Keratinocyte (primary cell): ENCODE measurements at regions not wholly inside any gene's neighbourhood (a gene's known extent, or its start where the extent isn't known, plus 50 kb on each side); places are given as distances from the start of the nearest gene placed in this dataset.

Experiments
- DNase-seq: peaks from one replicate; pipeline ENCODE4 v3.0.0-alpha.2; 2011; ENCODE audit warnings: low read depth, missing footprints, low spot score
- FAIRE-seq: peaks from 2 replicates; lab custom pipeline; 2011; peaks lifted over from hg19 to GRCh38; lab: Jason Lieb, UNC
- H2AFZ ChIP-seq: 2 replicates; pipeline ENCODE4 v1.6.0; 2012; ENCODE audit warnings: low read length, control low read depth, inconsistent platforms; ENCODE audit not compliant: control insufficient read depth
- H3K27ac ChIP-seq: 2 replicates; pipeline ENCODE4 v1.5.1; 2011; ENCODE audit warnings: low read length; ENCODE audit not compliant: control insufficient read depth, insufficient read depth
- H3K27me3 ChIP-seq: 3 replicates; pipeline ENCODE4 v1.6.0; 2011; ENCODE audit warnings: low read length; ENCODE audit not compliant: control insufficient read depth, insufficient read depth; ENCODE audit errors: extremely low read depth
- H3K36me3 ChIP-seq, 2 experiments: 2 replicates in 1 of 2; 3 replicates in 1 of 2; pipeline ENCODE4 v1.5.1; 2011; ENCODE audit warnings: low read length in 2 of 2, mild to moderate bottlenecking in 1 of 2; ENCODE audit not compliant: control insufficient read depth in 2 of 2, insufficient read depth in 2 of 2; ENCODE audit errors: extremely low read depth in 1 of 2
- H3K4me1 ChIP-seq: 3 replicates; pipeline ENCODE4 v1.5.1; 2011; ENCODE audit warnings: low read length; ENCODE audit not compliant: control insufficient read depth, insufficient read depth; ENCODE audit errors: extremely low read depth
- H3K4me2 ChIP-seq: 3 replicates; pipeline ENCODE4 v1.6.0; 2011; ENCODE audit warnings: low read depth, low read length; ENCODE audit not compliant: control insufficient read depth, insufficient read depth; ENCODE audit errors: extremely low read depth
- H3K4me3 ChIP-seq, 3 experiments: fragments of 200-600 bp in 1 of 3; sonication (generic) in 1 of 3; 2 replicates in 2 of 3; 3 replicates in 1 of 3; pipeline ENCODE4 v1.5.1; 2011 to 2016; ENCODE audit warnings: low read length in 3 of 3, mild to moderate bottlenecking in 3 of 3, control low read depth in 2 of 3, inconsistent platforms in 1 of 3, low read depth in 1 of 3, mixed read lengths in 1 of 3, mixed run types in 1 of 3, moderate library complexity in 1 of 3; ENCODE audit not compliant: control insufficient read depth in 2 of 3, insufficient read depth in 2 of 3; ENCODE audit errors: extremely low read depth in 1 of 3
- H3K79me2 ChIP-seq: 2 replicates; pipeline ENCODE4 v1.6.0; 2012; ENCODE audit warnings: low read length; ENCODE audit not compliant: control insufficient read depth, insufficient read depth
- H3K9ac ChIP-seq: 3 replicates; pipeline ENCODE4 v1.6.0; 2011; ENCODE audit warnings: low read length; ENCODE audit not compliant: control insufficient read depth, insufficient read depth; ENCODE audit errors: extremely low read depth
- H3K9me1 ChIP-seq: 3 replicates; pipeline ENCODE4 v1.6.0; 2011; ENCODE audit warnings: low read length; ENCODE audit not compliant: control insufficient read depth, insufficient read depth; ENCODE audit errors: extremely low read depth
- H3K9me3 ChIP-seq: 2 replicates; pipeline ENCODE4 v1.5.1; 2012; ENCODE audit warnings: low read depth, low read length; ENCODE audit not compliant: control insufficient read depth
- H4K20me1 ChIP-seq: 3 replicates; pipeline ENCODE4 v1.6.0; 2011; ENCODE audit warnings: low read length; ENCODE audit not compliant: control insufficient read depth, insufficient read depth; ENCODE audit errors: extremely low read depth
- EZH2 ChIP-seq: IDR thresholded peaks from one replicate; pipeline ENCODE4 v1.6.1; 2012; ENCODE audit warnings: inconsistent platforms, mild to moderate bottlenecking, low read length, moderate library complexity
- dilution Hi-C: fragments of 300-500 bp; cut with MboI; formaldehyde crosslinking; loops from one replicate; pipeline ENCODE4 v1.7.0; 2020; ENCODE audit warnings: low sequenced_read_pairs; ENCODE audit not compliant: extremely low pct_ligation_motif_present
- TF ChIP-seq, protein P1 (sequence below), 3 experiments: IDR thresholded peaks in 1 of 3; conservative IDR thresholded peaks in 1 of 3; optimal IDR thresholded peaks in 1 of 3; 2 replicates in 2 of 3; 3 replicates in 1 of 3; pipeline versions ENCODE3 to v1.5.1; 2011; ENCODE audit warnings: low read length in 3 of 3, mild to moderate bottlenecking in 3 of 3, moderate library complexity in 2 of 3, control low read depth in 1 of 3, inconsistent platforms in 1 of 3; ENCODE audit not compliant: insufficient read depth in 2 of 3; ENCODE audit errors: extremely low read depth in 1 of 3

DNA sequence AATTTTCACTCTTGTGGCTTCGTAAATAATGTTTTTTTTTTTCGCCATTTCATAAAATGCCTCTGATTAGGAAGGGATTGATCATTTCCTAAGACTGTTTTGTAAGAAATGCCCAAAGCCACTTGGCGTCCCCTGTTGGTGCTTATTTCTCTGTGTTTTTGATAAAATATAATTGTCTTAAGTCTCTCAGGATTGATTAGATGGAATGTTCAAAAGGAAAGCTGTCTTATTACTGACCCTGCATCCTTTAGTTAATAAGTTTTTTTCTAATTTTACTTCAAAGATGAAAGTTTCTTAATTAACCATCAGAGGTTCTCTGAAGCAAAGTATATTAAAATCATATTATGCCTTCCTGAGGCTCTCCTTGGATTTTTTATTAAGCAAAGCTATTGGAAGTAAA lies 624.3 kb upstream of the TENM4 start:
- DNase-seq: no peak
- TF ChIP-seq, protein P1, sequence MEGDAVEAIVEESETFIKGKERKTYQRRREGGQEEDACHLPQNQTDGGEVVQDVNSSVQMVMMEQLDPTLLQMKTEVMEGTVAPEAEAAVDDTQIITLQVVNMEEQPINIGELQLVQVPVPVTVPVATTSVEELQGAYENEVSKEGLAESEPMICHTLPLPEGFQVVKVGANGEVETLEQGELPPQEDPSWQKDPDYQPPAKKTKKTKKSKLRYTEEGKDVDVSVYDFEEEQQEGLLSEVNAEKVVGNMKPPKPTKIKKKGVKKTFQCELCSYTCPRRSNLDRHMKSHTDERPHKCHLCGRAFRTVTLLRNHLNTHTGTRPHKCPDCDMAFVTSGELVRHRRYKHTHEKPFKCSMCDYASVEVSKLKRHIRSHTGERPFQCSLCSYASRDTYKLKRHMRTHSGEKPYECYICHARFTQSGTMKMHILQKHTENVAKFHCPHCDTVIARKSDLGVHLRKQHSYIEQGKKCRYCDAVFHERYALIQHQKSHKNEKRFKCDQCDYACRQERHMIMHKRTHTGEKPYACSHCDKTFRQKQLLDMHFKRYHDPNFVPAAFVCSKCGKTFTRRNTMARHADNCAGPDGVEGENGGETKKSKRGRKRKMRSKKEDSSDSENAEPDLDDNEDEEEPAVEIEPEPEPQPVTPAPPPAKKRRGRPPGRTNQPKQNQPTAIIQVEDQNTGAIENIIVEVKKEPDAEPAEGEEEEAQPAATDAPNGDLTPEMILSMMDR (optimal IDR thresholded peaks at IDR 0.05 in 1 of 3, IDR thresholded peaks at IDR 0.05 in 1 of 3, conservative IDR thresholded peaks at IDR 0.05 in 1 of 3; ENCODE audit: extremely low read depth in 1 of 3, insufficient read depth in 2 of 3, low read length in 3 of 3): no peak
- no peak for TF ChIP-seq EZH2
- Histone ChIP-seq H3K9ac (no peak overlapping the region), H3K79me2 (no peaks in the 10 kb centered on the region), H2AFZ (no peak overlapping the region), H3K27me3 (no peaks in the 10 kb centered on the region), H3K4me3 (no peak overlapping the region), H3K9me1 (no peaks in the 10 kb centered on the region), H3K4me1 (no peaks in the 10 kb centered on the region), H3K27ac (no peak overlapping the region), H3K4me2 (no peak overlapping the region), H4K20me1 (no peaks in the 10 kb centered on the region), H3K9me3 (no peaks in the 10 kb centered on the region), H3K36me3 (peaks cover 0 to 4% of the 10 kb centered on the region in 2 experiments)
- dilution Hi-C loops: no loop called here
- FAIRE-seq: no peak

- TF ChIP-seq, protein P1 (optimal IDR thresholded peaks at IDR 0.05 in 1 of 3, IDR thresholded peaks at IDR 0.05 in 1 of 3, conservative IDR thresholded peaks at IDR 0.05 in 1 of 3; ENCODE audit: extremely low read depth in 1 of 3, insufficient read depth in 2 of 3, low read length in 3 of 3): no peak
- TF ChIP-seq EZH2: no peak
- Histone ChIP-seq H3K9me3 (no peaks in the 10 kb centered on the region), H3K9me1 (no peaks in the 10 kb centered on the region), H3K27ac (no peak overlapping the region), H2AFZ (no peak overlapping the region), H3K79me2 (no peaks in the 10 kb centered on the region), H4K20me1 (no peaks in the 10 kb centered on the region), H3K9ac (no peak overlapping the region), H3K4me2 (no peak overlapping the region), H3K4me3 (no peak overlapping the region), H3K36me3 (peaks cover 0 to 6% of the 10 kb centered on the region in 2 experiments), H3K27me3 (no peaks in the 10 kb centered on the region), H3K4me1 (no peaks in the 10 kb centered on the region)
- dilution Hi-C loops: no loop called here
- FAIRE-seq: no peak
- no peak for DNase-seq
Measured at GRCh38 chr11:80061056-80061455, 620.2 kb upstream of the TENM4 start.
